KMS-11 (cell line): ENCODE measurements at regions not wholly inside any gene's neighbourhood (a gene's known extent, or its start where the extent isn't known, plus 50 kb on each side); places are given as distances from the start of the nearest gene placed in this dataset.

Source experiments
- H2AFZ ChIP-seq: fragments of 200-600 bp; sonication (generic); 2 replicates; pipeline ENCODE4 v1.6.1; 2016; ENCODE audit warnings: antibody characterized with exemption, mixed run types, low read depth
- H3K27ac ChIP-seq: fragments of 200-600 bp; sonication (generic); 2 replicates; pipeline ENCODE4 v1.6.1; 2016; ENCODE audit warnings: mild to moderate bottlenecking, mixed run types
- H3K27me3 ChIP-seq: fragments of 200-600 bp; sonication (generic); 2 replicates; pipeline ENCODE4 v1.6.1; 2017; ENCODE audit warnings: mild to moderate bottlenecking, low read depth, mixed run types, moderate library complexity; ENCODE audit not compliant: insufficient read depth
- H3K36me3 ChIP-seq: fragments of 200-600 bp; sonication (generic); 2 replicates; pipeline ENCODE4 v1.6.1; 2017; ENCODE audit warnings: mild to moderate bottlenecking, mixed run types; ENCODE audit not compliant: insufficient read depth
- H3K4me1 ChIP-seq: fragments of 200-600 bp; sonication (generic); 2 replicates; pipeline ENCODE4 v1.6.1; 2016; ENCODE audit warnings: mild to moderate bottlenecking, low read depth, mixed run types; ENCODE audit not compliant: poor library complexity, severe bottlenecking
- H3K4me2 ChIP-seq: fragments of 200-600 bp; sonication (generic); 2 replicates; pipeline ENCODE4 v1.7.0; 2016; ENCODE audit warnings: mild to moderate bottlenecking, mixed run types
- H3K4me3 ChIP-seq: fragments of 200-600 bp; sonication (generic); IDR thresholded peaks from 2 replicates; pipeline ENCODE4 v1.6.1; 2017; ENCODE audit warnings: low read depth, low read length, mixed read lengths; ENCODE audit not compliant: insufficient read depth
- H3K79me2 ChIP-seq: fragments of 200-600 bp; sonication (generic); 2 replicates; pipeline ENCODE4 v1.6.1; 2016; ENCODE audit warnings: low read depth, mixed run types; ENCODE audit not compliant: insufficient read depth
- H3K9ac ChIP-seq: fragments of 200-600 bp; sonication (generic); 2 replicates; pipeline ENCODE4 v1.6.1; 2016; ENCODE audit warnings: mild to moderate bottlenecking, mixed run types
- H4K20me1 ChIP-seq: fragments of 200-600 bp; sonication (generic); 2 replicates; pipeline ENCODE4 v1.6.1; 2016; ENCODE audit warnings: mild to moderate bottlenecking, mixed run types; ENCODE audit not compliant: insufficient read depth
- TF ChIP-seq, protein P1 (sequence below): fragments of 200-600 bp; sonication (generic); conservative IDR thresholded peaks from 2 replicates; pipeline ENCODE4 v1.6.1; 2017; ENCODE audit warnings: low read depth, mild to moderate bottlenecking, antibody characterized with exemption, low read length, moderate library complexity, mixed read lengths

DNA sequence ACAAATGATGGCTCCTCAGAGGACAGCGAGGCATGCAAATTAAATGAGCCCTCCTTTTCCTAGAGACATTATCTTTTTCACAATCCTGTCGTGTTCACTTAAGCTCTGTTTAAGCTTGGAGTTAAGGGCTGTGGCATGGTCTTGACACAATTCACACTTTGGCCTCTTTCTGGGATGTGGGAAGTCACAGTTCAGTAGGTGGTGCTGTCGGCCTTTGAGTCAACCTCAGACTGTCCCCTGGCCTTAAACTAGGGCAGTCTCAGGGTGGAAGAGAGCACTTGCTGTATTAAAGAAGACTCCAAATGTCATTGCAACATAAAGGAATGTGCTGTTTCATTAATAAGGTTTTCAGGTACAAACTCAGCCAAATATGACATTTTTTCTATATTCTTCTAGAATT lies 351.0 kb downstream of the MCTP2 start:
- Histone ChIP-seq H3K79me2 (no peaks in the 10 kb centered on the region), H3K4me2 (no peak overlapping the region), H3K9ac (no peak overlapping the region), H3K27ac (no peak overlapping the region), H3K4me3 (no peak overlapping the region), H3K4me1 (no peaks in the 10 kb centered on the region), H2AFZ (no peak overlapping the region), H3K27me3 (no peaks in the 10 kb centered on the region), H3K36me3 (no peaks in the 10 kb centered on the region), H4K20me1 (no peaks in the 10 kb centered on the region)
- TF ChIP-seq, protein P1, sequence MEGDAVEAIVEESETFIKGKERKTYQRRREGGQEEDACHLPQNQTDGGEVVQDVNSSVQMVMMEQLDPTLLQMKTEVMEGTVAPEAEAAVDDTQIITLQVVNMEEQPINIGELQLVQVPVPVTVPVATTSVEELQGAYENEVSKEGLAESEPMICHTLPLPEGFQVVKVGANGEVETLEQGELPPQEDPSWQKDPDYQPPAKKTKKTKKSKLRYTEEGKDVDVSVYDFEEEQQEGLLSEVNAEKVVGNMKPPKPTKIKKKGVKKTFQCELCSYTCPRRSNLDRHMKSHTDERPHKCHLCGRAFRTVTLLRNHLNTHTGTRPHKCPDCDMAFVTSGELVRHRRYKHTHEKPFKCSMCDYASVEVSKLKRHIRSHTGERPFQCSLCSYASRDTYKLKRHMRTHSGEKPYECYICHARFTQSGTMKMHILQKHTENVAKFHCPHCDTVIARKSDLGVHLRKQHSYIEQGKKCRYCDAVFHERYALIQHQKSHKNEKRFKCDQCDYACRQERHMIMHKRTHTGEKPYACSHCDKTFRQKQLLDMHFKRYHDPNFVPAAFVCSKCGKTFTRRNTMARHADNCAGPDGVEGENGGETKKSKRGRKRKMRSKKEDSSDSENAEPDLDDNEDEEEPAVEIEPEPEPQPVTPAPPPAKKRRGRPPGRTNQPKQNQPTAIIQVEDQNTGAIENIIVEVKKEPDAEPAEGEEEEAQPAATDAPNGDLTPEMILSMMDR = no peak

- H3K27ac ChIP-seq = no peak overlapping the region
- H3K9ac ChIP-seq = no peak overlapping the region
- no peaks in the 10 kb centered on the region for H3K36me3 ChIP-seq
- no peaks in the 10 kb centered on the region for H3K27me3 ChIP-seq
- H4K20me1 ChIP-seq = no peaks in the 10 kb centered on the region
- no peak overlapping the region for H3K4me2 ChIP-seq
- H3K79me2 ChIP-seq = no peaks in the 10 kb centered on the region
- no peaks in the 10 kb centered on the region for H3K4me1 ChIP-seq
- TF ChIP-seq, protein P1 = no peak
- no peak overlapping the region for H2AFZ ChIP-seq
- no peak overlapping the region for H3K4me3 ChIP-seq
These were observed 353.5 kb downstream of the MCTP2 start for GRCh38 chr15:94584833-94585244.

GRCh38 chr15:94586099-94586498 lies 354.7 kb downstream of the MCTP2 start:
- no peak overlapping the region for H2AFZ ChIP-seq
- no peak overlapping the region for H3K27ac ChIP-seq
- no peak overlapping the region for H3K4me2 ChIP-seq
- no peaks in the 10 kb centered on the region for H3K36me3 ChIP-seq
- H3K79me2 ChIP-seq = no peaks in the 10 kb centered on the region
- no peaks in the 10 kb centered on the region for H4K20me1 ChIP-seq
- no peak overlapping the region for H3K4me3 ChIP-seq
- no peaks in the 10 kb centered on the region for H3K27me3 ChIP-seq
- TF ChIP-seq, protein P1 = no peak
- no peak overlapping the region for H3K9ac ChIP-seq
- H3K4me1 ChIP-seq = no peaks in the 10 kb centered on the region

GRCh38 chr15:94587113-94587512 lies 355.8 kb downstream of the MCTP2 start:
- Histone ChIP-seq H3K4me1 (no peaks in the 10 kb centered on the region), H3K79me2 (no peaks in the 10 kb centered on the region), H3K9ac (no peak overlapping the region), H3K36me3 (no peaks in the 10 kb centered on the region), H3K27me3 (no peaks in the 10 kb centered on the region), H3K27ac (no peak overlapping the region), H3K4me2 (no peak overlapping the region), H2AFZ (no peak overlapping the region), H3K4me3 (no peak overlapping the region), H4K20me1 (no peaks in the 10 kb centered on the region)
- TF ChIP-seq, protein P1 = no peak

GRCh38 chr15:94588993-94589392 lies 357.6 kb downstream of the MCTP2 start:
- no peak overlapping the region for H3K9ac ChIP-seq
- no peak overlapping the region for H3K27ac ChIP-seq
- H3K4me2 ChIP-seq = no peak overlapping the region
- H3K4me1 ChIP-seq = no peaks in the 10 kb centered on the region
- no peak overlapping the region for H3K4me3 ChIP-seq
- H3K36me3 ChIP-seq = no peaks in the 10 kb centered on the region
- TF ChIP-seq, protein P1 = no peak
- no peaks in the 10 kb centered on the region for H4K20me1 ChIP-seq
- no peak overlapping the region for H2AFZ ChIP-seq
- H3K27me3 ChIP-seq = no peaks in the 10 kb centered on the region
- no peaks in the 10 kb centered on the region for H3K79me2 ChIP-seq
